GM12878 (cell line): ENCODE measurements at regions not wholly inside any gene's neighbourhood (a gene's known extent, or its start where the extent isn't known, plus 50 kb on each side); places are given as distances from the start of the nearest gene placed in this dataset.

ENCODE experiments used
- ATAC-seq: fragments of 200-7000 bp; cut with Tn5 transposase; 3 replicates; pipeline ENCODE4 v1.9.1; 2020; ENCODE audit warnings: mild to moderate bottlenecking, moderate library complexity
- BruUV-seq: library from RNA; stranded (reverse); fragments of 400-500 nt; replicated peaks from 2 replicates; lab custom pipeline; 2021; lab: Mats Ljungman, UMichigan
- CTCF ChIA-PET: fragments of 300-600 bp; sonication (Branson Sonifier 250); formaldehyde crosslinking; extraction: SDS; loops from one replicate; lab custom pipeline; 2021; ENCODE audit warnings: inconsistent platforms; lab: Yijun Ruan, JAX
- POLR2A ChIA-PET: fragments of 350-600 bp; formaldehyde crosslinking; extraction: SDS; loops from one replicate; lab custom pipeline; 2021; ENCODE audit warnings: inconsistent platforms; lab: Charles Lee
- RAD21 ChIA-PET: fragments of 300-600 bp; sonication (Branson Sonifier 250); formaldehyde crosslinking; loops from one replicate; lab custom pipeline; 2023; ENCODE audit warnings: antibody characterized with exemption; ENCODE audit not compliant: unreplicated experiment; lab: Charles Lee
- SMC1A ChIA-PET: fragments of 300-600 bp; sonication (Branson Sonifier 250); formaldehyde crosslinking; loops from one replicate; lab custom pipeline; 2023; ENCODE audit not compliant: unreplicated experiment, uncharacterized antibody; lab: Charles Lee
- DNase-seq: peaks from one replicate; pipeline ENCODE4 v3.0.0-alpha.2; 2011; ENCODE audit warnings: low read depth, low spot score
- FAIRE-seq: peaks from 3 replicates; lab custom pipeline; 2011; peaks lifted over from hg19 to GRCh38; lab: Jason Lieb, UNC
- H2AFZ ChIP-seq: 2 replicates; pipeline ENCODE4 v1.6.0; 2011; ENCODE audit warnings: low read depth, low read length, control low read depth; ENCODE audit not compliant: control insufficient read depth
- H3K27ac ChIP-seq: 2 replicates; pipeline ENCODE4 v1.5.1; 2011; ENCODE audit warnings: control low read depth; ENCODE audit not compliant: control insufficient read depth, insufficient read depth
- H3K27me3 ChIP-seq, 2 experiments: replicated peaks in 1 of 2; 2 replicates each; pipeline versions ENCODE4 v1.6.0 to v1.6.1; 2011; ENCODE audit warnings: low read length in 1 of 2; ENCODE audit not compliant: control insufficient read depth in 2 of 2, insufficient read depth in 2 of 2
- H3K36me3 ChIP-seq, 2 experiments: 2 replicates each; pipeline ENCODE4 v1.5.1; 2011; ENCODE audit warnings: low read length in 1 of 2; ENCODE audit not compliant: control insufficient read depth in 2 of 2, insufficient read depth in 2 of 2
- H3K4me1 ChIP-seq: 2 replicates; pipeline ENCODE4 v1.6.1; 2011; ENCODE audit warnings: mild to moderate bottlenecking, low read length, moderate library complexity, mixed read lengths; ENCODE audit not compliant: control insufficient read depth, insufficient read depth
- H3K4me2 ChIP-seq: 2 replicates; pipeline ENCODE4 v1.6.0; 2011; ENCODE audit warnings: control low read depth; ENCODE audit not compliant: control insufficient read depth, insufficient read depth
- H3K4me3 ChIP-seq: fragments of 200-600 bp; sonication (generic); 2 replicates; pipeline ENCODE4 v1.5.1; 2016
- H3K79me2 ChIP-seq: 2 replicates; pipeline ENCODE4 v1.6.0; 2011; ENCODE audit warnings: low read length; ENCODE audit not compliant: control insufficient read depth, insufficient read depth
- H3K9ac ChIP-seq: 2 replicates; pipeline ENCODE4 v1.8.0; 2011; ENCODE audit warnings: low read length, control low read depth, mixed read lengths; ENCODE audit not compliant: control insufficient read depth, insufficient read depth
- H3K9me3 ChIP-seq: replicated peaks from 3 replicates; pipeline ENCODE4 v1.5.1; 2011; ENCODE audit warnings: mild to moderate bottlenecking, low read length; ENCODE audit not compliant: control insufficient read depth, insufficient read depth
- H4K20me1 ChIP-seq: 2 replicates; pipeline ENCODE4 v1.6.0; 2011; ENCODE audit not compliant: control insufficient read depth, insufficient read depth
- E2F4 ChIP-seq: IDR thresholded peaks from 2 replicates; pipeline ENCODE4 v1.6.1; 2012; ENCODE audit warnings: low read depth, low read length, improper control_type of control experiment
- ELK1 ChIP-seq: IDR thresholded peaks from 2 replicates; pipeline ENCODE4 v1.6.1; 2012; ENCODE audit warnings: low read depth, low read length, improper control_type of control experiment
- EZH2 ChIP-seq: IDR thresholded peaks from 2 replicates; pipeline ENCODE4 v1.6.1; 2012; ENCODE audit warnings: low read depth, mild to moderate bottlenecking, control low read depth, inconsistent platforms, low read length, borderline replicate concordance; ENCODE audit not compliant: control insufficient read depth
- KDM1A ChIP-seq: fragments of 200-600 bp; sonication (generic); IDR thresholded peaks from 2 replicates; pipeline ENCODE4 v1.6.1; 2016; ENCODE audit warnings: borderline replicate concordance
- LARP7 ChIP-seq: fragments of 450-650 bp; IDR thresholded peaks from 2 replicates; pipeline ENCODE4 v1.6.1; 2017; ENCODE audit warnings: mild to moderate bottlenecking
- MLLT1 ChIP-seq: fragments of 450-650 bp; IDR thresholded peaks from 2 replicates; pipeline ENCODE4 v1.6.1; 2016; ENCODE audit warnings: mild to moderate bottlenecking
- RAD21 ChIP-seq: IDR thresholded peaks from 2 replicates; pipeline ENCODE4 v1.6.1; 2011; ENCODE audit warnings: mild to moderate bottlenecking, low read depth, low read length, moderate library complexity; ENCODE audit not compliant: insufficient read depth
- TCF3 ChIP-seq: IDR thresholded peaks from 2 replicates; pipeline ENCODE4 v1.6.1; 2012; ENCODE audit warnings: low read depth, mild to moderate bottlenecking, low read length, borderline replicate concordance; ENCODE audit not compliant: insufficient read depth
- ZNF384 ChIP-seq: IDR thresholded peaks from 2 replicates; pipeline ENCODE4 v1.6.1; 2012; ENCODE audit warnings: low read depth, mild to moderate bottlenecking, low read length, improper control_type of control experiment, borderline replicate concordance
- WGBS: methylation state at CpG from one replicate; pipeline ENCODE4 v1.1.6; 2016; ENCODE audit warnings: low lambda C conversion rate; ENCODE audit not compliant: insufficient replicate concordance, insufficient coverage; ENCODE audit errors: missing lambda C conversion rate; 5-methylcytosine and 5-hydroxymethylcytosine counted together
- in situ Hi-C: fragments of 300-500 bp; cut with MboI; formaldehyde crosslinking; loops from 9 replicates; pipeline ENCODE4 v1.14.3; 2018; ENCODE audit warnings: mixed read lengths
- intact Hi-C: fragments of 100-400 bp; cut with micrococcal nuclease; formaldehyde crosslinking; loops from one replicate; pipeline ENCODE4 v1.14.2; 2022; ENCODE audit not compliant: unreplicated experiment

- SMC1A ChIA-PET: no interaction called here
- TF ChIP-seq TCF3 (no peak), MLLT1 (no peak), KDM1A (no peak), EZH2 (no peak), ELK1 (no peak), RAD21 (no peak), E2F4 (no peak), ZNF384 (no peak), LARP7 (no peak)
- TF ChIP-seq, all 136 proteins: peak for 0
- ATAC-seq (no peak), DNase-seq (no peak), FAIRE-seq (no peak)
- ChIA-PET POLR2A (no interaction called here), RAD21 (no interaction called here), CTCF (no interaction called here)
- Histone ChIP-seq H3K4me3 (no peak overlapping the region), H3K9ac (no peak overlapping the region), H4K20me1 (no peaks in the 10 kb centered on the region), H3K27me3 (peaks cover 0 to 2% of the 10 kb centered on the region in 2 experiments; a peak in 2 of 4 replicates), H3K9me3 (no peaks in the 10 kb centered on the region), H3K4me1 (no peaks in the 10 kb centered on the region), H3K79me2 (no peaks in the 10 kb centered on the region), H3K27ac (no peak overlapping the region), H2AFZ (no peak overlapping the region), H3K4me2 (no peak overlapping the region), H3K36me3 (no peaks in the 10 kb centered on the region)
- intact Hi-C loops (no loop called here), in situ Hi-C loops (no loop called here)
- 28% methylated on average over 3 of the region's 3 CpGs for WGBS
- no TSS peak for BruUV-seq
Measured at GRCh38 chr2:45255563-45255962, 246.3 kb upstream of the SIX2 start.
